HCT116 (cell line): ENCODE measurements at regions not wholly inside any gene's neighbourhood (a gene's known extent, or its start where the extent isn't known, plus 50 kb on each side); places are given as distances from the start of the nearest gene placed in this dataset.

ENCODE experiments used
- ATAC-seq: fragments of 200-7000 bp; cut with Tn5 transposase; 2 replicates; pipeline ENCODE4 v1.9.1; 2020; ENCODE audit warnings: mild to moderate bottlenecking, moderate library complexity
- BruUV-seq: library from RNA; stranded (reverse); fragments of 400-500 nt; replicated peaks from 2 replicates; lab custom pipeline; 2021; lab: Mats Ljungman, UMichigan
- CTCF ChIA-PET: fragments of 300-600 bp; sonication (Branson Sonifier 250); formaldehyde crosslinking; loops from one replicate; lab custom pipeline; 2021; ENCODE audit warnings: antibody characterized with exemption; lab: Charles Lee
- POLR2A ChIA-PET: fragments of 300-600, 350-600 bp; sonication (Branson Sonifier 250); formaldehyde crosslinking; loops from one replicate; lab custom pipeline; 2021; ENCODE audit warnings: antibody characterized with exemption; lab: Charles Lee
- RAD21 ChIA-PET, 2 experiments: fragments of 300-600 bp; sonication (Branson Sonifier 250); formaldehyde crosslinking; loops; one replicate each; lab custom pipeline; 2023; ENCODE audit warnings: low total read pairs in 2 of 2; ENCODE audit not compliant: uncharacterized antibody in 2 of 2, unreplicated experiment in 2 of 2, low non-redundant PET in 1 of 2; lab: Charles Lee
- DNase-seq: peaks from one replicate; pipeline ENCODE4 v3.0.0-alpha.2; 2010; ENCODE audit warnings: low read depth, low spot score
- H2AFZ ChIP-seq: fragments of 200-600 bp; shearing (Covaris generic), sonication (generic); 2 replicates; pipeline ENCODE4 v1.6.1; 2017; ENCODE audit warnings: low read depth, mixed run types, mixed read lengths, antibody characterized with exemption, low read length; ENCODE audit not compliant: poor library complexity, severe bottlenecking
- H3K27ac ChIP-seq: 2 replicates; pipeline ENCODE4 v1.5.1; 2012; ENCODE audit warnings: low read depth, low read length
- H3K27me3 ChIP-seq: fragments of 200-600 bp; sonication (generic); 2 replicates; pipeline ENCODE4 v1.6.1; 2016; ENCODE audit warnings: mixed run types, low read length, mixed read lengths; ENCODE audit not compliant: insufficient read depth
- H3K36me3 ChIP-seq, 2 experiments: fragments of 200-500 bp in 1 of 2; fragments of 200-600 bp in 1 of 2; sonication (Bioruptor generic) in 1 of 2; sonication (generic) in 1 of 2; 2 replicates each; pipeline versions ENCODE4 v1.5.1 to v1.6.1; 2014 to 2016; ENCODE audit warnings: low read length in 2 of 2, inconsistent platforms in 1 of 2, mixed read lengths in 1 of 2, mixed run types in 1 of 2; ENCODE audit not compliant: insufficient read depth in 2 of 2, control insufficient read depth in 1 of 2
- H3K4me1 ChIP-seq, 2 experiments: fragments of 200-600 bp in 1 of 2; sonication (generic) in 1 of 2; 2 replicates each; pipeline versions ENCODE4 v1.5.1 to v1.6.1; 2012 to 2017; ENCODE audit warnings: low read length in 2 of 2, inconsistent platforms in 1 of 2, mild to moderate bottlenecking in 1 of 2, mixed read lengths in 1 of 2, mixed run types in 1 of 2, moderate library complexity in 1 of 2; ENCODE audit not compliant: insufficient read depth in 2 of 2, control insufficient read depth in 1 of 2
- H3K4me2 ChIP-seq: fragments of 200-600 bp; sonication (generic); 2 replicates; pipeline ENCODE4 v1.6.1; 2017; ENCODE audit warnings: mixed run types, low read length, mixed read lengths
- H3K4me3 ChIP-seq, 2 experiments: fragments of 200-600 bp in 1 of 2; sonication (generic) in 1 of 2; replicated peaks in 1 of 2; 2 replicates each; pipeline ENCODE4 v1.5.1; 2011 to 2016; ENCODE audit warnings: low read length in 2 of 2, control low read depth in 1 of 2, low read depth in 1 of 2, mild to moderate bottlenecking in 1 of 2, mixed read lengths in 1 of 2, mixed run types in 1 of 2
- H3K79me2 ChIP-seq: fragments of 200-600 bp; sonication (generic); 2 replicates; pipeline ENCODE4 v1.6.1; 2017; ENCODE audit warnings: mild to moderate bottlenecking, mixed run types, low read length, moderate library complexity, mixed read lengths; ENCODE audit not compliant: insufficient read depth
- H3K9ac ChIP-seq: fragments of 200-600 bp; sonication (generic); 2 replicates; pipeline ENCODE4 v1.6.1; 2016; ENCODE audit warnings: low read length, mixed read lengths
- H3K9me2 ChIP-seq: fragments of 200-600 bp; sonication (generic), shearing (Covaris generic); 2 replicates; pipeline ENCODE4 v1.6.1; 2017; ENCODE audit warnings: mixed run types, mild to moderate bottlenecking, moderate library complexity; ENCODE audit not compliant: insufficient read depth
- H3K9me3 ChIP-seq, 2 experiments: fragments of 200-500 bp in 1 of 2; fragments of 200-600 bp in 1 of 2; sonication (Bioruptor generic) in 1 of 2; sonication (generic) in 1 of 2; 2 replicates each; pipeline ENCODE4 v1.6.1; 2014 to 2017; ENCODE audit warnings: low read length in 2 of 2, mixed read lengths in 2 of 2, inconsistent platforms in 1 of 2, low read depth in 1 of 2, mild to moderate bottlenecking in 1 of 2, mixed run types in 1 of 2, moderate library complexity in 1 of 2; ENCODE audit not compliant: control insufficient read depth in 1 of 2, insufficient read depth in 1 of 2
- H4K20me1 ChIP-seq: fragments of 200-600 bp; sonication (generic), shearing (Covaris generic); 2 replicates; pipeline ENCODE4 v1.6.1; 2017; ENCODE audit warnings: mixed run types, mild to moderate bottlenecking, moderate library complexity; ENCODE audit not compliant: insufficient read depth
- CEBPB ChIP-seq: IDR thresholded peaks from 2 replicates; pipeline ENCODE4 v1.6.1; 2012; ENCODE audit warnings: low read depth
- EZH2phosphoT487 ChIP-seq: fragments of 200-600 bp; IDR thresholded peaks from 2 replicates; pipeline ENCODE4 v1.6.1; 2018; ENCODE audit warnings: antibody characterized with exemption, borderline replicate concordance
- FOSL1 ChIP-seq: IDR thresholded peaks from 2 replicates; pipeline ENCODE4 v1.6.1; 2012; ENCODE audit warnings: low read depth
- JUND ChIP-seq: IDR thresholded peaks from 2 replicates; pipeline ENCODE4 v1.6.1; 2012
- POLR2AphosphoS5 ChIP-seq: IDR thresholded peaks from 2 replicates; pipeline ENCODE4 v1.6.1; 2011; ENCODE audit warnings: mild to moderate bottlenecking, low read depth, low read length, moderate library complexity
- SRF ChIP-seq: IDR thresholded peaks from 2 replicates; pipeline ENCODE4 v1.6.1; 2012; ENCODE audit warnings: low read depth
- TCF7L2 ChIP-seq: IDR thresholded peaks from 2 replicates; pipeline ENCODE4 v1.7.0; 2011; ENCODE audit warnings: borderline replicate concordance, inconsistent platforms; ENCODE audit not compliant: insufficient read depth, insufficient read length; ENCODE audit errors: extremely low read depth
- YY1 ChIP-seq: IDR thresholded peaks from 2 replicates; pipeline ENCODE4 v1.6.1; 2011; ENCODE audit warnings: low read length, low read depth, moderate library complexity, mild to moderate bottlenecking; ENCODE audit not compliant: insufficient replicate concordance; ENCODE audit errors: extremely low read depth
- intact Hi-C: fragments of 100-400 bp; cut with micrococcal nuclease; formaldehyde crosslinking; loops from 2 replicates; pipeline ENCODE4 v1.10.0; 2022
- TF ChIP-seq, protein P1 (sequence below): IDR thresholded peaks from 2 replicates; pipeline ENCODE4 v1.6.1; 2012
- TF ChIP-seq, protein P2 (sequence below): IDR thresholded peaks from 2 replicates; pipeline ENCODE4 v1.6.1; 2012; ENCODE audit warnings: low read depth
- TF ChIP-seq, protein P3 (sequence below): IDR thresholded peaks from 2 replicates; pipeline ENCODE4 v1.6.1; 2011; ENCODE audit warnings: mild to moderate bottlenecking, low read length, moderate library complexity; ENCODE audit not compliant: insufficient replicate concordance; ENCODE audit errors: extremely low read depth

DNA sequence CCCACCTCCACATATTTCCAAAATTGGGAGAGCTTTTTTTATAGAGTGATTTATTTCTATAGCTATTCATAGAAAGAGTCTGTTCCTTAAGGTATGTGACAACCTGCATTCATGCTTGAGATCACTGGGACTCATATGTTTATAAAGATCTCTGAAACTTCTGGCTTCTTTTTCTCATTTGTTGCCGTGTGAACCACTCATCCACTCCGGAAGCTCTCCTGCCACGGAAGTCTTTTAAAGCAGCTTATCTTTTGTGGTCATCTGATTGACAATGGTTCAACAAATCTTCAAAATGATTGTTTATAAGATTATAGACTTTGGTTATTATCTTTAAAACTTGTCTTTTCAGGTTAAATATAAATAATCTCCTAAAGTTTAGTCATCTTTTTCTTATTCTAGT, 260.5 kb downstream of the C3orf38 start:
- no peak for TF ChIP-seq POLR2AphosphoS5
- TF ChIP-seq, protein P1, sequence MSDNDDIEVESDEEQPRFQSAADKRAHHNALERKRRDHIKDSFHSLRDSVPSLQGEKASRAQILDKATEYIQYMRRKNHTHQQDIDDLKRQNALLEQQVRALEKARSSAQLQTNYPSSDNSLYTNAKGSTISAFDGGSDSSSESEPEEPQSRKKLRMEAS, result no peak
- TF ChIP-seq CEBPB, result no peak
- TF ChIP-seq TCF7L2, result no peak
- TF ChIP-seq, protein P2, sequence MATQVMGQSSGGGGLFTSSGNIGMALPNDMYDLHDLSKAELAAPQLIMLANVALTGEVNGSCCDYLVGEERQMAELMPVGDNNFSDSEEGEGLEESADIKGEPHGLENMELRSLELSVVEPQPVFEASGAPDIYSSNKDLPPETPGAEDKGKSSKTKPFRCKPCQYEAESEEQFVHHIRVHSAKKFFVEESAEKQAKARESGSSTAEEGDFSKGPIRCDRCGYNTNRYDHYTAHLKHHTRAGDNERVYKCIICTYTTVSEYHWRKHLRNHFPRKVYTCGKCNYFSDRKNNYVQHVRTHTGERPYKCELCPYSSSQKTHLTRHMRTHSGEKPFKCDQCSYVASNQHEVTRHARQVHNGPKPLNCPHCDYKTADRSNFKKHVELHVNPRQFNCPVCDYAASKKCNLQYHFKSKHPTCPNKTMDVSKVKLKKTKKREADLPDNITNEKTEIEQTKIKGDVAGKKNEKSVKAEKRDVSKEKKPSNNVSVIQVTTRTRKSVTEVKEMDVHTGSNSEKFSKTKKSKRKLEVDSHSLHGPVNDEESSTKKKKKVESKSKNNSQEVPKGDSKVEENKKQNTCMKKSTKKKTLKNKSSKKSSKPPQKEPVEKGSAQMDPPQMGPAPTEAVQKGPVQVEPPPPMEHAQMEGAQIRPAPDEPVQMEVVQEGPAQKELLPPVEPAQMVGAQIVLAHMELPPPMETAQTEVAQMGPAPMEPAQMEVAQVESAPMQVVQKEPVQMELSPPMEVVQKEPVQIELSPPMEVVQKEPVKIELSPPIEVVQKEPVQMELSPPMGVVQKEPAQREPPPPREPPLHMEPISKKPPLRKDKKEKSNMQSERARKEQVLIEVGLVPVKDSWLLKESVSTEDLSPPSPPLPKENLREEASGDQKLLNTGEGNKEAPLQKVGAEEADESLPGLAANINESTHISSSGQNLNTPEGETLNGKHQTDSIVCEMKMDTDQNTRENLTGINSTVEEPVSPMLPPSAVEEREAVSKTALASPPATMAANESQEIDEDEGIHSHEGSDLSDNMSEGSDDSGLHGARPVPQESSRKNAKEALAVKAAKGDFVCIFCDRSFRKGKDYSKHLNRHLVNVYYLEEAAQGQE, result no peak
- TF ChIP-seq FOSL1, result no peak
- intact Hi-C loops, result no loop called here
- Histone ChIP-seq H2AFZ (no peak overlapping the region), H3K9me3 (peaks cover 9 to 11% of the 10 kb centered on the region in 2 experiments; a peak in 2 of 4 replicates), H3K4me2 (no peak overlapping the region), H3K79me2 (no peaks in the 10 kb centered on the region), H3K27ac (no peak overlapping the region), H3K27me3 (no peaks in the 10 kb centered on the region), H3K4me1 (no peaks in the 10 kb centered on the region), H4K20me1 (no peaks in the 10 kb centered on the region), H3K9me2 (no peaks in the 10 kb centered on the region), H3K36me3 (no peaks in the 10 kb centered on the region), H3K9ac (no peak overlapping the region), H3K4me3 (no peak overlapping the region)
- RAD21 ChIA-PET, result no interaction called here
- POLR2A ChIA-PET, result no interaction called here
- BruUV-seq, result no TSS peak
- no peak for DNase-seq
- CTCF ChIA-PET, result no interaction called here
- no peak for ATAC-seq

DNA sequence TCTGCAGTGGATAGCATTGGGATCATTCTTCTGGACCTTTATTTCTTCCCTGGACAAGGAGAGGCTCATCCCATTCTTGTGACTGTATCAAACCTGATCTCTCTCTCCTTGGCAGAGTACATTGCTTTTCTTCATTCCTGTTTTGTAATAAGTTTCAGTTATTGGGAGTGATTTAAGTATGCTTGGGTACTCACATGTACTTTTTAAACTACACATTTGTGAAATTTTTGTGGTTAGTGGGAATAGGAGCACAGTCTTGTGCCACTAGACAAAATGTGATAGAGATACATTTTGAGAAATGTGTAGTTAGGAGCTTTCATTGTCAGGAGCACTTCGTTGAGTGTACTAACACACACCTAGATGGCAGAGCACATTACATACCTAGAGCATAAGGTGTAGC, 262.6 kb downstream of the C3orf38 start:
- no peak overlapping the region for H3K9ac ChIP-seq
- POLR2A ChIA-PET, result no interaction called here
- H3K4me1 ChIP-seq, result no peaks in the 10 kb centered on the region
- no peaks in the 10 kb centered on the region for H3K79me2 ChIP-seq
- peaks cover 4 to 9% of the 10 kb centered on the region in 2 experiments; a peak in 2 of 4 replicates for H3K9me3 ChIP-seq
- no peak overlapping the region for H3K27ac ChIP-seq
- no peak overlapping the region for H3K4me3 ChIP-seq
- no peaks in the 10 kb centered on the region for H3K9me2 ChIP-seq
- no TSS peak for BruUV-seq
- RAD21 ChIA-PET, result no interaction called here
- intact Hi-C loops, result no loop called here
- H3K36me3 ChIP-seq, result no peaks in the 10 kb centered on the region
- no peak overlapping the region for H2AFZ ChIP-seq
- DNase-seq, result no peak
- H4K20me1 ChIP-seq, result no peaks in the 10 kb centered on the region
- CTCF ChIA-PET, result no interaction called here
- no peak overlapping the region for H3K4me2 ChIP-seq
- no peaks in the 10 kb centered on the region for H3K27me3 ChIP-seq
- no peak for ATAC-seq
- TF ChIP-seq SRF, result no peak
- TF ChIP-seq, protein P3, sequence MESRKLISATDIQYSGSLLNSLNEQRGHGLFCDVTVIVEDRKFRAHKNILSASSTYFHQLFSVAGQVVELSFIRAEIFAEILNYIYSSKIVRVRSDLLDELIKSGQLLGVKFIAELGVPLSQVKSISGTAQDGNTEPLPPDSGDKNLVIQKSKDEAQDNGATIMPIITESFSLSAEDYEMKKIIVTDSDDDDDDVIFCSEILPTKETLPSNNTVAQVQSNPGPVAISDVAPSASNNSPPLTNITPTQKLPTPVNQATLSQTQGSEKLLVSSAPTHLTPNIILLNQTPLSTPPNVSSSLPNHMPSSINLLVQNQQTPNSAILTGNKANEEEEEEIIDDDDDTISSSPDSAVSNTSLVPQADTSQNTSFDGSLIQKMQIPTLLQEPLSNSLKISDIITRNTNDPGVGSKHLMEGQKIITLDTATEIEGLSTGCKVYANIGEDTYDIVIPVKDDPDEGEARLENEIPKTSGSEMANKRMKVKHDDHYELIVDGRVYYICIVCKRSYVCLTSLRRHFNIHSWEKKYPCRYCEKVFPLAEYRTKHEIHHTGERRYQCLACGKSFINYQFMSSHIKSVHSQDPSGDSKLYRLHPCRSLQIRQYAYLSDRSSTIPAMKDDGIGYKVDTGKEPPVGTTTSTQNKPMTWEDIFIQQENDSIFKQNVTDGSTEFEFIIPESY, result no peak
- no peak for TF ChIP-seq YY1
- no peak for TF ChIP-seq JUND
- no peak for TF ChIP-seq EZH2phosphoT487
- TF ChIP-seq FOSL1, result no peak
